NCI-H2196 treated with DMSO at 0.1 percent for 48 hours (cell line): ENCODE measurements at regions not wholly inside any gene's neighbourhood (a gene's known extent, or its start where the extent isn't known, plus 50 kb on each side); places are given as distances from the start of the nearest gene placed in this dataset.

Experiments
- DNase-seq: peaks from one replicate; lab custom pipeline; 2025; ENCODE audit not compliant: unreplicated experiment; lab: John Stamatoyannopoulos, UW

DNA sequence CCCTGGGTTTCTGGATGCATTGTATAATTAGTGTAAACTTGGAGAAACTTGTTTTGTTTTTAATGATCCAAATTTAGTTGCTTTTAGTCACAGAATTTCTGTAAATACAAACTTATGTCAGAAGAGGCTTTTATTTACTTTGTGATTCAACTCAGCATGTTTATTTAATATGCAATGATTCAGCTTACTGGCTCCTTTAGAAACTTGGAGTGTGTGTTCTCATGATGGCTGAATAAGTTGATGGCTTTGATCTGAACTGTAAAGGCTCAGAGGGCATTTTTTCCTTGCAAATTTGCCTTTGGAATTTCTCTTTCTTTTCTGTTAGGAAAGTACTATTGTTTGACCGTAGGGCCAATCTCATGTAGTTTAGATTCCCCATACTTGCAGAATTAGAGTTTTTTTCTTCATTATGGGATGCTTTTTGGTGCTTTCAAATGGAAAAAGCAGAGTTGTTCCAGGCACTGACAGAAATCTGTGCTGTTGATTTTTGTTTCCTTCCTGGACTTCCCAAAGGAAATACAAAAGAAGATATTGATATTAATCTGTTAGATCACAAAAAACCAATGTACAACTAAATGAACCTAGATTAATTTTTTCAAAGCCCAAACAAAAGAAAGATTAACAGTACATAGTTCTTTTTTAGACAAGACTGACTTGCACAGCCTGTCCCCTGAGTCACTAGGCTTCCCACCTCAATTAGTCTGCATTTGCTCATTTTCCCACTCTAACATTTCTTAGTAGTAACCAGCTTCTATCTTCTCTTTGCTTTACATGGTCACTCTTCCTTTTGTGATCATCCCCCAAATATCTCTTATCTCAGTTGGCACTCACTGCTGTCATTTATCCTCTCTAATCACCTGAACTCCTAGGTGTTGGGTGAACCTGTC, 96.8 kb upstream of the AGR3 start:
- no peak for DNase-seq

GRCh38 chr7:16980539-16980938, 98.8 kb upstream of the AGR3 start:
- DNase-seq: no peak

DNA sequence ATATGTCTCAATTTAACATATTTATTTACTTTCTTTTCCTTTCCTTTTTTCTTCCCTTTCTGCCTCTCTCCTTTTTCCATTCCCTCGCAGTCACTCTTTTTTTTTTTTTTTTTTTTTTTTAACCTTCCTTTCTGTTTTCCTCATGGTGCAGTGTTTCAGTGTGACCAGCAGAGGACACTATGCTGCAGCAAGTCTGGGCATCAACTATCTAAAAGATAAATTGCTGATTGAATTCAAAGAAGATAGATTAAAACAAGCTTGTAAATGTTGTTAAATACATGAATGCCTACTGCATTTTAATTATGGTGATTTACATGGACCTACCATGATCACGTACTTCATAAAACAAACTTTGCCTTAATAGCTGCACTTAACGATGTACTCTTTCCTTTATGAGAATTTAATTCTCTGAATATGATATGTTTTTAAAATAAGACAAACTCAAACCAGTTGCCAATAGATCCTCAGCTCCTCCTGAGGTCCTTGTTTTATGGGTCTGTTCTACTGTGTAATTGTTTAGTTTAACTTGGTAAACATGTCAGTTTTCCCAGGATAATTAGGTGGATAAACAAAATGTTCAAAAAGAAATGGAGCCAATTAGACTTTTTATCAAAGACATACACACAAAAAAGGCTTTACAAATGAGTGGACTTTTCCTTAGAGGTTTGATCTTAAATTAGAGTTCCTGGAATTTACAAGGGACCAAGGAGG, 101.0 kb upstream of the AGR3 start:
- DNase-seq: peak; percentile 2

DNA sequence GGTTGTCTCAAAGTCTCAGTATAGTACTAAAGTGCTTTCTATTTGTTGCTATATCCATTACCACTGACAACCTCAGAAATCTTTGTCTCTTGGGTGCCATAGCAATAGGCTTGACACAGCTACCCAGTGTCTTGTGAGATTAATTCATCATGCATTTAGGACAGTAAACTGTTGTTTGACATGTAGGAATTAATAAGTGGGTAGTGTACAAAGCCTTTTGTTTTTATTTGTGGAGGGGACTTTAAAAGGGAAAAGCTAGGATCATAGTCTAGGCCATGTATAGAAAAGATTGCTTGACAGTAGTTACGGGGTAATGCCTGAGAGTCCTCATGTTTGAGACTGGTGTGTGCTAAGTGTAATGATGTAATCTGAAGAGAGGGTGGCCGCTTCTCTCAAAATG, 102.6 kb upstream of the AGR3 start:
- DNase-seq: no peak

- DNase-seq: no peak
Observed at GRCh38 chr7:16985621-16986020, 103.8 kb upstream of the AGR3 start.

DNA sequence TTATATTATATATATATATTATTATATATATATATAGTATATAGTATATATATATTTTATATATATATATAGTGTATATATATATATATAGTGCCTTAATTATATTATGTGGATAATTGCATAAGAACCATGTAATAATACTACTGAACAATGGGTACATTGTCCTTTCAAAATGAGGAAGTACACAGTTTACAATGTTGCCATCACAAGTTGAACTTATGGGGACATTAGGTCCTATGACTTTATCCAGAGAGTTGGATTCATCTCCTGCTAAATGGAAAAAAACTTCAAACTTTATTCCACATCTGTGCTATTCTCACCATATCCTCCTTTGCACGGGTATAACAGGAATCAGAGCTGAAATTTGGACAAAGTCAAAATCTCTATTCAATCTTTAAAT, 105.0 kb upstream of the AGR3 start:
- no peak for DNase-seq

DNA sequence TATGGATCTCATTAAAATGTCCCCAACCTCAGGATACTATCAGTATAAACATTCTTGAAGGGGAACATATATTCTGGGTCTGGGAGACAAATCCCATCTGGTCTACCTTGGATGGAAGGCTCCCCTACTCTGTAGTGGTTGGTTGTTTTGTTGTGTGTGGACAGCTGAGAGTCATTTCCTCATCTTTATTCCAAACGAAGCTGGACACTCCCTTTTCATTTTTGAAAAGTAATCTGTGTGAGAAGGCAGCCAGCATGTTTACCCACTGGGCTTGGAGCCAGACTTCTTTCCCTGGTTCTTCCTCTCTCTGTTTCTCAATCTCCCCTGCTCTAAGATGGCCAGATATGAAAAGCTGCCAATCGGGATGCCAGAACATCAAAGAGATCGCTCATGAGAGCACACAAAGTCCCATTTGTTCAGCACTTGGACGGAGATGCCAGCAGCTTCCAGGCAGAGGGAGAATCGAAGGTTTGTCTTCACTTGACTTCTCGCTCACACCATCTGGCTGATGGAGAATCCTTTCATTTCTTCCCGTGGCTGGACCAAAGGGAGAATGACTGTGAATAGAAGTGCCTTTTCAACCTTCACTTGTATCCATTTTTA, 108.1 kb upstream of the AGR3 start:
- peak; percentile 37 for DNase-seq

DNA sequence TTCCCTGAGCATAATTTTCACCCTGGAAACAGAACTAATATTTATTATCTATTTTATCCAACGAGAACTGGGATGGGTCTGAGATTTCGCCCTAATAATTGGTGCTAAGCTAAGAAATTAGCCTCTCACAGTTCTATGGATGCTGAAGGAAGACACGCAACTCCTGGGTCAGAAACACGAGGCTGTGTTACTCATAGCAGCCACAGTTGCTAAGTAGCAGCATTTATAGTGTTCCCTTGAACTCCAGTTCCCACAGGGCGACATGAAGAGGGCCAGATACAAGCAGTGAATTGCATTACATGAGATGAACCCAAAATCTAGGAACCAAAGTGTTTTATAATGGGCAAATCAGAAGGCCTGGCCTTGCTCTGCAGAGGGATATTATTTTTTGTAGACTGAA, 109.8 kb upstream of the AGR3 start:
- DNase-seq: no peak

GRCh38 chr7:16993543-16993942, 111.8 kb upstream of the AGR3 start:
- no peak for DNase-seq

DNA sequence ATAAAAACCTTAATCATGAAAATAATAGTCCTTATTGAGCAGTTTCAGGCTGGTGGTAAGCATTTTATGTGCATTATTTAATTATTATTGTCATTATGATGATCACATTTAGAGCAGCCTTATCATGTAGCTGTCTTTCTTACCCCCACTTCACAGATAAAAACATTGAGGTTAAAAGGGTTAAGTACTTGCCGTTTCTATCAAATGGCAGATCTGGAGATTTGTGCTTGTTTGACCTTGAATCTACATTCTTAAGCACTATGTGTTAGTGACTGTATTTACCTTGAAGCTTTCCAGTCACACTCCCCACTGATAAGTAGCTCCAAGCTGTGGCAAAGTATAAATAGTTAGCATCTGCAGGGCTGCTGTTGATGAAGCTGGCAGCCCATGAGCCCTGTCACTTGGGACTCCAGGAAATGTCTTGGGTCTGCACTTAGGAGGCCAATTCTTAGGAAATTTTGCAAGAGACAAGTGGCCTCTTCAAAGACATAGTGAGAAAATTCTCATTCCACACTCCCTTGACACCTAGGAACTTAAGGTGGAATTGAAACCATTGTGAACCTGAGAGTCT, 116.8 kb upstream of the AGR3 start:
- no peak for DNase-seq

DNA sequence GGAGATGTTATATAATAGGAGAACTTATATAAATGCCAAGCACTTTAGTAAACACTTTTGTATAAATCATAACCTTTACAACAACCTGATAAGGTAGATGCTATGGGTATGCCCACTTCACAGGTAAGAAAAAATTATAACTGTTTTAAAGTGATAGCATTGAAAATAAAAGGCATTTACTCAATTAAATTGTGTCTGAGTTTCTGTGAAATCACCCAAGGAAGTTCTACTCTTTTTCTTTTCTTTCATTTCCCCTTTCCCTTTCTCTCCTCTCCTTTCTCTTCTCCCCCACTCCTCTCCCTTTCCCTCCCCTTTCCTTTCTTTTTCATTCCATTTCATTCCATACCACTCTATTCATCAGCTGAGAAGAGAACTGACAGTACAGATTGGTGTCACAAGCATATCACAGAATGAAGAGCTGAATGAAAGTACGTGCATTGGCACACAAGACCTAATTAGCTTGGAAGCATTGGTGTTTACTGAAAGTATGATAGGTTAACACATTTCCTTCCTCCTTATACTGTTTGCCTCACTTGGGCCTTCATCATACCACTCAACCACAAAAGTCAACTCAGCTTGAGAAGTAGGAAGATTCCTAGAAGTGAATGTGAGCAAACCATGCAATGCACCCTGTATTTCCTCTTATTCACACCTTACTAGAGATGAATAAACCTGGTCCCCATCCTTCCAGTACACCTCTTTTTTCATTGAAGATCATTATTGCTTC, 117.9 kb upstream of the AGR3 start:
- no peak for DNase-seq

- no peak for DNase-seq
Observed at GRCh38 chr7:17005271-17005670, 123.5 kb upstream of the AGR3 start.

- no peak for DNase-seq
Observed at GRCh38 chr7:17007841-17008240, 126.1 kb upstream of the AGR3 start.

DNA sequence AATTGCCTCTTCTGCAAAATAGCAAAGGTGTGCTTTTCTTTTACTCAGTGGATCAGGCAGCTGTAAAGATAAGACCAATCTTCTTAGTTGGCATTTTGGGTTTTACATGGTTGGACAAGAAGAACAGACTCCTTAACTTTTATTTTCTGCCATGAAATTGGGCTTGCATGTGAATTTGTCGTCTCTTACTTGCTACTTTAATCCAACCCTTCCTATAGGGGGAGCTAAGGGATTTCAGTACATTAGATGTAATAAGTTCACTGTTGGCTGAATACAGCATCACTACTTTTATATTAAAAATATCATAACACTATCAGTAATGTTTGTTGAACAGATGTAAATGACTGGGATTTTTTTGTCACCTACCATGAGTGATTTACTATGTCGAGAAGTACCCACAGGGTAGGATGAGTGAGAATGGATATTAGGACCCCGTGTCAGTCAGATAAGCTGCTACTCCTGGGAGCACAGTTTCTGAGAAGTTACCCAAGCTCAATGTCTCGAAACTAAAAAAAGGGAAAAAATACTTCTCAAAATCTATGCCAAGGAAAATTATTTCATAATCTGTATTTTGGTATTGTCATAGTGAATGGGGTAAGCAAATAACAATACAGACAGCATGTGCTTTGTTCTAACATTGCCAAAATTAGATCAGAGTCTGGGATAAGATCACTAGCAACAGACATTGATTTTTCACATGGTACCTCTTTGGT, 127.4 kb upstream of the AGR3 start:
- DNase-seq: no peak

GRCh38 chr7:17009933-17010332, 128.2 kb upstream of the AGR3 start:
- no peak for DNase-seq

DNA sequence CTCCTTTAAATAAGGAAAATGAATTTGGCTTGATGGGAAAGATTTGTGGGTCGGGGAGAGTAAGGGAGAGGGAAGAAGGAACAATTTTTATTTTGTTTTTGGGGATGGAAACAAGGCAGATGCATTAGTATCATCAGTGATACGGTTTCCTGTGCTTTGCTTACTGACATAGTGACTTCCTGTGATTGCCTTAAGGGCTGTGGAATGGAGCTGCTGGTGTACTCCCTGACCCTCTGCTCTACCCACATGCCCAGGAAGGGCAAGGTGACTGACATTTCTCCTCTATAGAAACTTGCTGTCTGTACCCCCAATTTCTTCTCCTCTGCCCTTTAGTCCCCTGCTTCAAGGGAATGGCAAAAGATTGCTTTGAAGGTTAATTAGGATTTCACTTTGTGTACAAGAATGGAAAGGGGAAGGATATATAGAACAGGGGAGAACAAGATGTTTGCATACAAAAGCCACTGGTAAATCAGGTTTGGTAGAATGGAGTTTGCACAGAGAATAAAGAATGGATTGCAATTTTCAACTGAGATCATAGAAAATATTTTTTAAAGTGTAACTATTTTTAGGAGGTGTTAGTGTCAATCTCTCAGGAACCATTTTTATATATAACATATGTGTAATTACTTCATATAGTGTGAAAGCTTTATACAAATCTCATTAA, 129.0 kb upstream of the AGR3 start:
- DNase-seq: no peak

- no peak for DNase-seq
Observed at GRCh38 chr7:17013204-17013603, 131.4 kb upstream of the AGR3 start.

DNA sequence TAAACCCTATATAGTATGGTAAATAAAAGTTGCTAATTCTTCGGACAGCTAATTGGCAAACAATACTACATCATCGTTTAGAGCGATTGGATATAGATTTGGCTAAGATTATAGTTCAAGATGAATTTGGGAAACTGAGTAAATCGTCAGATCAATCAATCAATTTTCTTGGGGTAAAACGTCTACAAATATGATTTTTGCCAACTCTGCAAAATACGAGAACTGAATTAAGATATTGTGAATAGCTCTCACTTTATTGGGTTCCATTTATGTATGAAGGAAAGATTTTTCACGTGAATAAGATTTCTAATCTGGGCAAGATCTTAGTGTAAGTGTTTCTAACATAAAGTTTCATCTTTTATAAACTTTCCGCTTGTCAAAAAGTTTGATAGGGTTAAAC, 132.9 kb upstream of the AGR3 start:
- no peak for DNase-seq

DNA sequence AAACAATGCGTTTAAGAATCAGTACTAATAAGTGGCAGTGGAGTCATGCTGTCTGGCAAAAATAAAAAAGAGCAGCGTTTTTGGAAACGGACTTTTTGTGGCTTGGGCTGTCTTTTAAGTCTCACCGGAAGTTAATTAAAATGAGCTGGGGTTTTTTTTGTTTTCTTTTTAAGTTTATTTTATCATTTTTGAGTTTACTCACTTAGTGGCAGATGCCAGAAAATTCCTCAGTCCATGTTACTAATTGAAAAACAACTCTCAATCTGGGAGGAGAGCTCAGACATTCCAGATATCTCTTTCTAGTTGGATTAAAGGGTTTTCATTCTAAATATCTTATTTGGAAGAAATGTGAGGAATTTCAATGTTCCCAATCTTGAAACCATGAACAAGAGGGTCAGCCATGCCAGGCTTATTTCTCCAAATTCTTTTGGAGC, 133.8 kb upstream of the AGR3 start:
- no peak for DNase-seq
